ENCODE measurements at regions not wholly inside any gene's neighbourhood (a gene's known extent, or its start where the extent isn't known, plus 50 kb on each side); places are given as distances from the start of the nearest gene placed in this dataset.

- no peak for TF ChIP-seq FOXP2 (optimal IDR thresholded peaks at IDR 0.05; ENCODE audit: borderline replicate concordance, extremely low read depth, extremely low read length, insufficient read depth)
- no peak for TF ChIP-seq POLR2AphosphoS5 (IDR thresholded peaks at IDR 0.05; ENCODE audit: low read depth, low read length)
- TF ChIP-seq TAF1 (IDR thresholded peaks at IDR 0.05; ENCODE audit: borderline replicate concordance, insufficient read depth, low read length), result no peak
- TF ChIP-seq REST (IDR thresholded peaks at IDR 0.05; ENCODE audit: insufficient read depth in 1 of 2, low read depth in 2 of 2, low read length in 2 of 2), result no peak
Measured at GRCh38 chr15:26171266-26171665, 308.1 kb upstream of the ATP10A start.

GRCh38 chr15:26166429-26166828 is 303.3 kb upstream of the ATP10A start:
- TF ChIP-seq REST (IDR thresholded peaks at IDR 0.05; ENCODE audit: insufficient read depth in 1 of 2, low read depth in 2 of 2, low read length in 2 of 2) (no peak), TAF1 (IDR thresholded peaks at IDR 0.05; ENCODE audit: borderline replicate concordance, insufficient read depth, low read length) (no peak), FOXP2 (optimal IDR thresholded peaks at IDR 0.05; ENCODE audit: borderline replicate concordance, extremely low read depth, extremely low read length, insufficient read depth) (no peak), SIN3A (IDR thresholded peaks at IDR 0.05; ENCODE audit: borderline replicate concordance, insufficient read depth, low read length) (no peak), POLR2AphosphoS5 (IDR thresholded peaks at IDR 0.05; ENCODE audit: low read depth, low read length) (no peak)

GRCh38 chr15:26165546-26165945 is 302.4 kb upstream of the ATP10A start:
- TF ChIP-seq REST (IDR thresholded peaks at IDR 0.05; ENCODE audit: insufficient read depth in 1 of 2, low read depth in 2 of 2, low read length in 2 of 2) (no peak), SIN3A (IDR thresholded peaks at IDR 0.05; ENCODE audit: borderline replicate concordance, insufficient read depth, low read length) (no peak), TAF1 (IDR thresholded peaks at IDR 0.05; ENCODE audit: borderline replicate concordance, insufficient read depth, low read length) (no peak), FOXP2 (optimal IDR thresholded peaks at IDR 0.05; ENCODE audit: borderline replicate concordance, extremely low read depth, extremely low read length, insufficient read depth) (no peak), POLR2AphosphoS5 (IDR thresholded peaks at IDR 0.05; ENCODE audit: low read depth, low read length) (no peak)

- TF ChIP-seq FOXP2 (optimal IDR thresholded peaks at IDR 0.05; ENCODE audit: borderline replicate concordance, extremely low read depth, extremely low read length, insufficient read depth) (no peak), SIN3A (IDR thresholded peaks at IDR 0.05; ENCODE audit: borderline replicate concordance, insufficient read depth, low read length) (no peak), POLR2AphosphoS5 (IDR thresholded peaks at IDR 0.05; ENCODE audit: low read depth, low read length) (no peak), REST (IDR thresholded peaks at IDR 0.05; ENCODE audit: insufficient read depth in 1 of 2, low read depth in 2 of 2, low read length in 2 of 2) (no peak), TAF1 (IDR thresholded peaks at IDR 0.05; ENCODE audit: borderline replicate concordance, insufficient read depth, low read length) (no peak)
Measured at GRCh38 chr15:26160343-26160742, 297.2 kb upstream of the ATP10A start.

- no peak for TF ChIP-seq REST (IDR thresholded peaks at IDR 0.05; ENCODE audit: insufficient read depth in 1 of 2, low read depth in 2 of 2, low read length in 2 of 2)
- TF ChIP-seq TAF1 (IDR thresholded peaks at IDR 0.05; ENCODE audit: borderline replicate concordance, insufficient read depth, low read length), result no peak
- TF ChIP-seq SIN3A (IDR thresholded peaks at IDR 0.05; ENCODE audit: borderline replicate concordance, insufficient read depth, low read length), result no peak
- TF ChIP-seq POLR2AphosphoS5 (IDR thresholded peaks at IDR 0.05; ENCODE audit: low read depth, low read length), result no peak
- TF ChIP-seq FOXP2 (optimal IDR thresholded peaks at IDR 0.05; ENCODE audit: borderline replicate concordance, extremely low read depth, extremely low read length, insufficient read depth), result no peak
Measured at GRCh38 chr15:26158176-26158575, 295.0 kb upstream of the ATP10A start.
